ENCODE measurements at regions not wholly inside any gene's neighbourhood (a gene's known extent, or its start where the extent isn't known, plus 50 kb on each side); places are given as distances from the start of the nearest gene placed in this dataset.
"Not testable (repeated sequence)": the region's sequence is repeated elsewhere in the genome, so short reads cannot be mapped to it uniquely, and the experiment has no call there.

DNA sequence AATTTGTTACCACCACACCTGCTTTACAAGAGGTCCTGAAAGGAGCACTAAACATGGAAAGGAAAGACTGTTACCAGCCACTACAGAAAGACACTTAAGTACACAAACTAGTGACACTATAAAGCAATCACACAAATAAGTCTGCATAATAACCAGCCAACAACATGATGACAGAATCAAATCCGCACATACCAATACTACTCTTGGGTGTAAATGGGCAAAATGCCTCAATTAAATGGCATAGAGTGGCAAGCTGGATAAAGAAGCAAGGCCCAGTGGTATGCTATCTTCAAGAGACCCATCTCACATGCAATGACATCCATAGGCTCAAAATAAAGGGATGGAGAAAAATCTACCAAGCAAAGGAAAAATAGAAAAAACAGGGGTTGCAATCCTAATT, 106.8 kb upstream of the PRR23C start:
- Histone ChIP-seq H3K4me2 (ENCODE audit: low read length) (no peak overlapping the region), H3K27ac (ENCODE audit: low read length) (no peak overlapping the region), H4K20me1 (ENCODE audit: low read length) (no peaks in the 10 kb centered on the region), H3K4me1 (ENCODE audit: insufficient read depth, low read length) (no peaks in the 10 kb centered on the region), H3K79me2 (ENCODE audit: low read length) (no peaks in the 10 kb centered on the region), H3K9ac (ENCODE audit: low read length) (no peak overlapping the region), H3K9me2 (replicated peaks; ENCODE audit: low read length) (no peaks in the 10 kb centered on the region), H3K9me3 (ENCODE audit: low read length) (no peaks in the 10 kb centered on the region), H2AFZ (ENCODE audit: low read length) (no peak overlapping the region), H3K36me3 (ENCODE audit: low read depth, low read length) (no peaks in the 10 kb centered on the region), H3K27me3 (ENCODE audit: low read length) (no peaks in the 10 kb centered on the region), H3K4me3 (ENCODE audit: low read length) (no peak overlapping the region), H3F3A (ENCODE audit: low read length, unreplicated experiment) (no peaks in the 10 kb centered on the region)
- ATAC-seq (no peak), DNase-seq (no peak)
- BruUV-seq (replicated peaks), result no TSS peak
- CTCF ChIA-PET, result no interaction called here
- TF ChIP-seq EZH2 (IDR thresholded peaks at IDR 0.05; ENCODE audit: low read length, unreplicated experiment) (no peak), EZH2phosphoT487 (IDR thresholded peaks at IDR 0.05; ENCODE audit: borderline replicate concordance, low read length) (no peak)
- TF ChIP-seq, protein P1, sequence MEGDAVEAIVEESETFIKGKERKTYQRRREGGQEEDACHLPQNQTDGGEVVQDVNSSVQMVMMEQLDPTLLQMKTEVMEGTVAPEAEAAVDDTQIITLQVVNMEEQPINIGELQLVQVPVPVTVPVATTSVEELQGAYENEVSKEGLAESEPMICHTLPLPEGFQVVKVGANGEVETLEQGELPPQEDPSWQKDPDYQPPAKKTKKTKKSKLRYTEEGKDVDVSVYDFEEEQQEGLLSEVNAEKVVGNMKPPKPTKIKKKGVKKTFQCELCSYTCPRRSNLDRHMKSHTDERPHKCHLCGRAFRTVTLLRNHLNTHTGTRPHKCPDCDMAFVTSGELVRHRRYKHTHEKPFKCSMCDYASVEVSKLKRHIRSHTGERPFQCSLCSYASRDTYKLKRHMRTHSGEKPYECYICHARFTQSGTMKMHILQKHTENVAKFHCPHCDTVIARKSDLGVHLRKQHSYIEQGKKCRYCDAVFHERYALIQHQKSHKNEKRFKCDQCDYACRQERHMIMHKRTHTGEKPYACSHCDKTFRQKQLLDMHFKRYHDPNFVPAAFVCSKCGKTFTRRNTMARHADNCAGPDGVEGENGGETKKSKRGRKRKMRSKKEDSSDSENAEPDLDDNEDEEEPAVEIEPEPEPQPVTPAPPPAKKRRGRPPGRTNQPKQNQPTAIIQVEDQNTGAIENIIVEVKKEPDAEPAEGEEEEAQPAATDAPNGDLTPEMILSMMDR (conservative IDR thresholded peaks at IDR 0.05; ENCODE audit: low read depth, low read length), result no peak
- intact Hi-C loops (cut with micrococcal nuclease), result no loop called here
- POLR2A ChIA-PET (ENCODE audit: unreplicated experiment), result no interaction called here

DNA sequence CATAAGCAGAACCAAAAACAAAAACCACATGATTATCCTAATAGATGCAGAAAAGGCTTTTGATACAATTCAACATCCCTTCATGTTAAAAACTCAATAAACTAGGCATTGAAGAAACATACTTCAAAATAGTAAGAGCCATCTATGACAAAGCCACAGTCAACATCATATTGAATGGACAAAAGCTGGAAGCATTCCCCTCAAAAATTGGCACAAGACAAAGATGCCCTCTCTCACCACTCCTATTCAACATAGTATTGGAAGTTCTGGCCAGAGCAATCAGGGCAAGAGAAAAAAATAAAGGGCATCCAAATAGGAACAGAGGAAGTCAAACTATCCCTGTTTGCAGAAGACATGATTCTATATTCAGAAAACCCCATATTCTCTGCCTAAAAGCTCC, 108.7 kb upstream of the PRR23C start:
- H3K27ac ChIP-seq (ENCODE audit: low read length); H2AFZ ChIP-seq (ENCODE audit: low read length); ATAC-seq; CTCF ChIA-PET; H3K27me3 ChIP-seq (ENCODE audit: low read length); H3K9ac ChIP-seq (ENCODE audit: low read length); POLR2A ChIA-PET (ENCODE audit: unreplicated experiment); H3K9me3 ChIP-seq (ENCODE audit: low read length); DNase-seq; H3K79me2 ChIP-seq (ENCODE audit: low read length); H3K36me3 ChIP-seq (ENCODE audit: low read depth, low read length); H3K4me3 ChIP-seq (ENCODE audit: low read length); H3F3A ChIP-seq (ENCODE audit: low read length, unreplicated experiment); H3K4me2 ChIP-seq (ENCODE audit: low read length); H3K4me1 ChIP-seq (ENCODE audit: insufficient read depth, low read length); BruUV-seq (replicated peaks); H4K20me1 ChIP-seq (ENCODE audit: low read length); intact Hi-C loops (cut with micrococcal nuclease); H3K9me2 ChIP-seq (replicated peaks; ENCODE audit: low read length): not testable (repeated sequence)

DNA sequence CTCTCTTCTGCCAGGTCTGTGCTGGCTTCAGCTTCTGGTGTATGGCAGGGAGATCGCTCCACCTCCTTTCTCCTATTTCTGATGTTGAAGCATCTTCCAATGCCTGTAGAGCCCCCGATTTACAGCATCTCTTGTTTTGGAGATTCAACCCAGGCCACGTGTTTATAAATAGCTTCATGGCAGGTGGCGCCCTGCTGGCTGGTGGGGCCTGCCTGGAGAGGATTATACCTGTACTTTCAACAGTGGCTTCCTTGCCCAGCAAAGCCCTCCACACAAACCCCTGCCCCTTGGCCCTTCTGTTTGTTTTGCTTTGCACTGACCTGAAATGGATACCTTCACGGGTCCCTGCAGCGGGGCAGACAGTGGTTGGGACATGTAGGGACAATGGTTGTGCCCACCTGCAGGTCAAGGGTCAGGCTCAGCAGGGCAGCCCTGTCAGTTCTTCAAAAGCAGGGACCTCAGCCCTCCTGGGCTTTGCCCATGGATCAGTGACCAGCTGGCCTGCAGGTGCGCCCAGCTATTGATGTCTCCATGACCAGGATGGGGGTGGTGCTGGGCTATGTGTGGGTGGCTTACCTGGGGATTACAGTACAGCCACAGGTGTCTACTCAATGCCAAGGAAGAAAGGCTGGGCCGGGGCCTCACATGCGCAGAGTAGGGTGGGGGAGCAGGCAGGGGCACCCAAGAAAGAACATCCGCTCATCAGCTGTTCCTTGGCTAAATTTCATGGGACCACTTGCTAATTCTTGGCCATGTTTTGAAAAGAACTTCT, 112.7 kb upstream of the PRR23C start:
- no peaks in the 10 kb centered on the region for H3K9me3 ChIP-seq (ENCODE audit: low read length)
- H3K4me1 ChIP-seq (ENCODE audit: insufficient read depth, low read length), result no peaks in the 10 kb centered on the region
- H3F3A ChIP-seq (ENCODE audit: low read length, unreplicated experiment), result no peaks in the 10 kb centered on the region
- DNase-seq (no peak), ATAC-seq (no peak)
- TF ChIP-seq EZH2 (IDR thresholded peaks at IDR 0.05; ENCODE audit: low read length, unreplicated experiment) (no peak), EZH2phosphoT487 (IDR thresholded peaks at IDR 0.05; ENCODE audit: borderline replicate concordance, low read length) (no peak)
- TF ChIP-seq, protein P1 (conservative IDR thresholded peaks at IDR 0.05; ENCODE audit: low read depth, low read length), result no peak
- no peaks in the 10 kb centered on the region for H3K9me2 ChIP-seq (replicated peaks; ENCODE audit: low read length)
- H3K79me2 ChIP-seq (ENCODE audit: low read length), result no peaks in the 10 kb centered on the region
- intact Hi-C loops (cut with micrococcal nuclease), result no loop called here
- H3K27me3 ChIP-seq (ENCODE audit: low read length), result no peaks in the 10 kb centered on the region
- no peak overlapping the region for H3K27ac ChIP-seq (ENCODE audit: low read length)
- no TSS peak for BruUV-seq (replicated peaks)
- no peak overlapping the region for H2AFZ ChIP-seq (ENCODE audit: low read length)
- POLR2A ChIA-PET (ENCODE audit: unreplicated experiment), result no interaction called here
- no peak overlapping the region for H3K4me2 ChIP-seq (ENCODE audit: low read length)
- no peaks in the 10 kb centered on the region for H3K36me3 ChIP-seq (ENCODE audit: low read depth, low read length)
- H4K20me1 ChIP-seq (ENCODE audit: low read length), result no peaks in the 10 kb centered on the region
- H3K4me3 ChIP-seq (ENCODE audit: low read length), result no peak overlapping the region
- no peak overlapping the region for H3K9ac ChIP-seq (ENCODE audit: low read length)
- CTCF ChIA-PET, result no interaction called here
